RWPE2 (cell line): ENCODE measurements at regions not wholly inside any gene's neighbourhood (a gene's known extent, or its start where the extent isn't known, plus 50 kb on each side); places are given as distances from the start of the nearest gene placed in this dataset.

Experiments used
- ATAC-seq: fragments of 200-7000 bp; cut with Tn5 transposase; 3 replicates; pipeline ENCODE4 v1.9.1; 2021; ENCODE audit warnings: low read depth
- DNase-seq: peaks from one replicate; pipeline ENCODE4 v3.0.0-alpha.2; 2020; ENCODE audit warnings: low spot score
- H3K27ac ChIP-seq: fragments of 450-650 bp; 2 replicates; pipeline ENCODE4 v1.5.1; 2017; ENCODE audit warnings: mild to moderate bottlenecking; ENCODE audit not compliant: poor library complexity, severe bottlenecking
- H3K27me3 ChIP-seq: fragments of 250-450 bp; sonication (Bioruptor Pico); 2 replicates; pipeline ENCODE4 v1.5.1; 2021; ENCODE audit warnings: mild to moderate bottlenecking, moderate library complexity; ENCODE audit not compliant: insufficient read depth, poor library complexity, severe bottlenecking
- H3K36me3 ChIP-seq: fragments of 250-450 bp; sonication (Bioruptor Pico); 2 replicates; pipeline ENCODE4 v1.5.1; 2020; ENCODE audit warnings: low read depth, mild to moderate bottlenecking, moderate library complexity
- H3K4me1 ChIP-seq: fragments of 250-450 bp; sonication (Bioruptor Pico); 2 replicates; pipeline ENCODE4 v1.5.1; 2021; ENCODE audit warnings: mild to moderate bottlenecking, moderate library complexity; ENCODE audit not compliant: insufficient read depth, poor library complexity, severe bottlenecking
- H3K4me3 ChIP-seq: fragments of 250-450 bp; sonication (Bioruptor Pico); 2 replicates; pipeline ENCODE4 v1.5.1; 2021; ENCODE audit warnings: mild to moderate bottlenecking, moderate library complexity; ENCODE audit not compliant: severe bottlenecking
- H3K9me3 ChIP-seq: fragments of 250-450 bp; sonication (Bioruptor Pico); 2 replicates; pipeline ENCODE4 v1.5.1; 2021; ENCODE audit warnings: mild to moderate bottlenecking, moderate library complexity; ENCODE audit not compliant: severe bottlenecking
- TF ChIP-seq, protein P1 (sequence below): fragments of 450-650 bp; IDR thresholded peaks from one replicate; pipeline ENCODE4 v1.5.1; 2017; ENCODE audit warnings: mild to moderate bottlenecking, moderate library complexity; ENCODE audit not compliant: poor library complexity, severe bottlenecking

DNA sequence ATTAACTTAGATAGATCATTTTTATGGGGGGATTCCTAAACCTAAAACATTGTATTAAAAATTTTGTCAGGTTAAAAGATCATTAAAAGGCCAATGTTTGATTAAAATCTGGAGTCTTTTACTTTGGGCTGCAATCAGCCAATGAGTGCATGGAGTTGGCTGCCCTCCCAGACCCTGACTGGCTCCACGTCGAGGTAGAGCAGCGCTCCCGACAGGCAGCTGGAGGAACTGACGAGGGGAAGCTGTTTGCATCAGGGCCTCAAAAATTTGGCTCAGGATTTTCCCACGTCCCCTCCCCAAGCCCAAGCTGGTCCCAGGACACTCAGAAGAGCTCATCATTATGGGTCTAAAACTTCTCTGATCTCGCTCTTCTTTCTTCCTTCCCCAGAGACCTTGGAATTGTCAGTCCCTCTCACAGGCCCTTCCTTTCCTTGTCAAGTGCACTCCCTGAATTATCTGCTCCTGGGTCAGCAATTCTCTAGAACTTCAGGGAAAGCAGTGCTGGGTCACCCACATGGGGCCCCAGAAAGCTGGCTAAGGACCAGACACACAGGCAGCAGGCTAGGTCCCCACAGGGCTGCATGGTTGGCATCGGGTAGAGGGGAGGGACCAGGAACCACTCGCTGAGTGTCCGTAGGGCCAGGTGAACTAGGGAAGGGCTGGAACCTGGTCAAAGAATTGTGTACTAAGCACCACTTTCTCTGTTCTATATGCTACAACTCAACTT, 119.6 kb upstream of the IGLL5 start:
- H3K36me3 ChIP-seq = no peaks in the 10 kb centered on the region
- no peaks in the 10 kb centered on the region for H3K4me1 ChIP-seq
- H3K27me3 ChIP-seq = peaks cover 2% of the 10 kb centered on the region
- ATAC-seq (no peak), DNase-seq (no peak)
- no peak overlapping the region for H3K4me3 ChIP-seq
- TF ChIP-seq, protein P1, sequence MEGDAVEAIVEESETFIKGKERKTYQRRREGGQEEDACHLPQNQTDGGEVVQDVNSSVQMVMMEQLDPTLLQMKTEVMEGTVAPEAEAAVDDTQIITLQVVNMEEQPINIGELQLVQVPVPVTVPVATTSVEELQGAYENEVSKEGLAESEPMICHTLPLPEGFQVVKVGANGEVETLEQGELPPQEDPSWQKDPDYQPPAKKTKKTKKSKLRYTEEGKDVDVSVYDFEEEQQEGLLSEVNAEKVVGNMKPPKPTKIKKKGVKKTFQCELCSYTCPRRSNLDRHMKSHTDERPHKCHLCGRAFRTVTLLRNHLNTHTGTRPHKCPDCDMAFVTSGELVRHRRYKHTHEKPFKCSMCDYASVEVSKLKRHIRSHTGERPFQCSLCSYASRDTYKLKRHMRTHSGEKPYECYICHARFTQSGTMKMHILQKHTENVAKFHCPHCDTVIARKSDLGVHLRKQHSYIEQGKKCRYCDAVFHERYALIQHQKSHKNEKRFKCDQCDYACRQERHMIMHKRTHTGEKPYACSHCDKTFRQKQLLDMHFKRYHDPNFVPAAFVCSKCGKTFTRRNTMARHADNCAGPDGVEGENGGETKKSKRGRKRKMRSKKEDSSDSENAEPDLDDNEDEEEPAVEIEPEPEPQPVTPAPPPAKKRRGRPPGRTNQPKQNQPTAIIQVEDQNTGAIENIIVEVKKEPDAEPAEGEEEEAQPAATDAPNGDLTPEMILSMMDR = no peak
- H3K27ac ChIP-seq = no peak overlapping the region
- H3K9me3 ChIP-seq = peaks cover 3% of the 10 kb centered on the region

DNA sequence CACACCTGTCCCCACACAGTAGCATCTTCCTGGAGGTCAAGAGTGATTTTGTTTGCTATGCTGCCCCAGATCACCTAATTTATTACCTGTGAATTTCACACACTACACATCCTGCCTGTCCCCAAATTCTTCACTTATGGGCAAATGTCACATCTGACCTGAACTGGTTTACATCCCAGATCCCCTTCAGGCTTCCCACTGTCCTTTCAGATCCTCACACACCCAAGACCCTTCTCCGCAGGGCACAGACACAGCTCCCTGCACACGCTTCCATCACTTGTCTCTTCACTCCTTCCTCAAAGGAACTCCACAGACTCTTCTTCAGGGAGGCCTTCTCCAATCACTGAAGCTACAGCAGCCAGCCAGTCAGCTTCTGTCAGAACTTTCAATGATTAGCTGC, 118.7 kb upstream of the IGLL5 start:
- H3K27me3 ChIP-seq = peaks cover 2% of the 10 kb centered on the region
- DNase-seq (no peak), ATAC-seq (no peak)

DNA sequence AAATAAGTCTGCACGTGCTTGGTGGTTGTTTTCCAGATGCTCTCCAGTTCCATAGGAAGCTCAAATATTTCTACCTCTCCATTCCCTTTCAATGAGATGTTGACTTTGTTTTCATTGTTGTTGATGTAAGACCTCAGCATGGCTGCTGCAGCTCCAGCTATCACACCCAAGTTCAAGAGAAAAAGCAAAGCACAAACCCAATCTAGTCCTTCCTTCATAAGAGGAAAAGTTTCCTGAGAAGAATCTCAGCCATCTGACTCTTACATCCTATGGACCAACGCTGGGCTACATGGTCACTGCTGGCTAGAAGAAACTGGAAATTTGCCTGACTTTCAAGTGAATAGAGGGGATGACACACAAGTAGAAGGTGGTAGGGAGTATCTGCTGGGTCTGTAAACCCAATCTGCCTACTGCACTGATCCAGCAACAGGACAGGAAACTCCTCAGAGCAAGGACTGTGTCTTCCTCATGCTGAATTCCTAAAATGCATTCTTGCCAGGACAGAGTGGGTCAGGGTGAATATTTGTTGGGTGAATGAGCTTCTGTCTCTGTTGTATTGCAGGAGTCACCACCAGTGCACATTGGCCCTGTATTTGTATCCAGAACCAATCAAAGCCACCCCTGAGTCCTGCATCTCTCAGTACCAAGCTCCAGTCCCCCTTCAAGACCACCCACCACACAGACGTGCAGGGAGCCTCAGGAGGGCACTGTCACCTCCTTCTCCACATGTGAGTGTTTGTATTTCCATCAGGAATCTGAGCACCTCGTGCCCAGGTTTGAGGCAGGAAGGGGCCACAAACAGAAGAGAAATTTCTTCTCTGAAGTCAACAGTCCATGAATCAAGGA, 118.0 kb upstream of the IGLL5 start:
- TF ChIP-seq, protein P1 = no peak
- H3K4me3 ChIP-seq = peak overlapping the region; percentile 4
- peaks cover 3% of the 10 kb centered on the region for H3K9me3 ChIP-seq
- no peak for DNase-seq
- H3K4me1 ChIP-seq = no peaks in the 10 kb centered on the region
- no peak overlapping the region for H3K27ac ChIP-seq
- peaks cover 2% of the 10 kb centered on the region for H3K27me3 ChIP-seq
- H3K36me3 ChIP-seq = no peaks in the 10 kb centered on the region
- no peak for ATAC-seq

More for the DNA sequence above, 118.7 kb upstream of the IGLL5 start:
- Histone ChIP-seq H3K36me3 (no peaks in the 10 kb centered on the region), H3K4me3 (no peak overlapping the region), H3K27ac (no peak overlapping the region), H3K4me1 (no peaks in the 10 kb centered on the region), H3K9me3 (peaks cover 3% of the 10 kb centered on the region)
- TF ChIP-seq, protein P1 = no peak

DNA sequence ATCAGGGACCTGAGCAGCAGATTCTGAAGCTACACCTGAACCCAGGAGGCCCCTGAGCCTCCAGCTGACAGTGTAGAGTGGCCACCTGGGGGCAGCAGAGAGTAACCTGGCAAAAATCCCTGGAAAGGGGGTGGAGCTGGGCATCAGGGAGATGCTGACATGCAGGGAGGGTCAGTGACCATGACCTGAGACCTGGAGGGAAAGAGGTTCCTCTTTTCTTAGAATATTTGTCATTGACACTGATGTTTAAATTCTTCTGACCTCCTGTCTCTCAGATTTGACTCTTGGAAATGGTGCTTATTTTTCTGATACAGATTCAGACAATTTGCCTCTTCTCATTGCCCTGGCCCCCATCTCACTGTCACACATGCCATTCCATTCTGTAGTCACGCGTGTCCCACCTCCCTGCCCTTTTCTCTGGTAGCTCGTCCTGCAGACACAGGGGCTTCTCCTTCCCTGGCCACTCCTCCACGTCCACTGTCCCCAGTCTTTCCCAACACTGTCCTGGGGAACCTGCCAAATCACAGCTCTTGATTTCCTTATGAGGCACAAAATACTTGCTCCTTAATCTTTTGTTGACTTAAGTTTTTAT, 117.2 kb upstream of the IGLL5 start:
- TF ChIP-seq, protein P1 = peak; percentile 80
- H3K4me3 ChIP-seq = peak overlapping the region; percentile 4
- no peaks in the 10 kb centered on the region for H3K36me3 ChIP-seq
- peaks cover 3% of the 10 kb centered on the region for H3K9me3 ChIP-seq
- no peak overlapping the region for H3K27ac ChIP-seq
- DNase-seq = no peak
- peaks cover 2% of the 10 kb centered on the region for H3K27me3 ChIP-seq
- peak; percentile 60; the same call in 2 of the 3 replicates for ATAC-seq
- H3K4me1 ChIP-seq = no peaks in the 10 kb centered on the region
